ENCODE measurements at regions not wholly inside any gene's neighbourhood (a gene's known extent, or its start where the extent isn't known, plus 50 kb on each side); places are given as distances from the start of the nearest gene placed in this dataset.
"Not testable (repeated sequence)": the region's sequence is repeated elsewhere in the genome, so short reads cannot be mapped to it uniquely, and the experiment has no call there.

- TF ChIP-seq, protein P1, sequence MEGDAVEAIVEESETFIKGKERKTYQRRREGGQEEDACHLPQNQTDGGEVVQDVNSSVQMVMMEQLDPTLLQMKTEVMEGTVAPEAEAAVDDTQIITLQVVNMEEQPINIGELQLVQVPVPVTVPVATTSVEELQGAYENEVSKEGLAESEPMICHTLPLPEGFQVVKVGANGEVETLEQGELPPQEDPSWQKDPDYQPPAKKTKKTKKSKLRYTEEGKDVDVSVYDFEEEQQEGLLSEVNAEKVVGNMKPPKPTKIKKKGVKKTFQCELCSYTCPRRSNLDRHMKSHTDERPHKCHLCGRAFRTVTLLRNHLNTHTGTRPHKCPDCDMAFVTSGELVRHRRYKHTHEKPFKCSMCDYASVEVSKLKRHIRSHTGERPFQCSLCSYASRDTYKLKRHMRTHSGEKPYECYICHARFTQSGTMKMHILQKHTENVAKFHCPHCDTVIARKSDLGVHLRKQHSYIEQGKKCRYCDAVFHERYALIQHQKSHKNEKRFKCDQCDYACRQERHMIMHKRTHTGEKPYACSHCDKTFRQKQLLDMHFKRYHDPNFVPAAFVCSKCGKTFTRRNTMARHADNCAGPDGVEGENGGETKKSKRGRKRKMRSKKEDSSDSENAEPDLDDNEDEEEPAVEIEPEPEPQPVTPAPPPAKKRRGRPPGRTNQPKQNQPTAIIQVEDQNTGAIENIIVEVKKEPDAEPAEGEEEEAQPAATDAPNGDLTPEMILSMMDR (conservative IDR thresholded peaks at IDR 0.05), result peak; percentile 39
These were observed 473.0 kb downstream of the SPATA31A1 start for GRCh38 chr9:39828457-39828856.

More at GRCh38 chr9:39828457-39828856, 473.0 kb downstream of the SPATA31A1 start:
- not testable (repeated sequence) for H3K27ac ChIP-seq
